GM19351 (cell line): ENCODE measurements at regions not wholly inside any gene's neighbourhood (a gene's known extent, or its start where the extent isn't known, plus 50 kb on each side); places are given as distances from the start of the nearest gene placed in this dataset.
"Not testable (repeated sequence)": the region's sequence is repeated elsewhere in the genome, so short reads cannot be mapped to it uniquely, and the experiment has no call there.

Experiments used
- ATAC-seq: cut with Tn5 transposase; IDR thresholded peaks from one replicate; pipeline ENCODE4 v1.9.1; 2021; ENCODE audit warnings: mild to moderate bottlenecking, moderate library complexity; ENCODE audit not compliant: unreplicated experiment

DNA sequence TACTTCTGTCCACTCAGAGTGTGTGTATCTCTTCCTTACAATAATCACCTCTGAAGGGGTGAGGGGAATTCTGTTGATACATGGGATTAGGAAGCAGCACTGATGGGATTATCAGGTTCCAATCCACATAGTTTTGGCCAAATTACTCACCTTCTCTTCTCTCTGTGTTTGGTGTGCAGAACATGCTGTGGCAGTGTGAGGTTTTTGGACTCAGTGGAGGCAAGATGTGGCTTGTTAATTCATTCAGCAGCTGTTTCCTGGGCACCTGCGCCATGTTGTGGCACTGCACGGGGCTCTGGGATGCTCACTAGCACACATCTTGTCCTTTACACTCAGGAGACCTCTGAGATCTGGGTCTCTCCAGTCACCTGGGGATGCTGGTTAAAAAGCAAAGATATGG is 350.3 kb upstream of the HS6ST1 start:
- no peak for ATAC-seq

- no peak for ATAC-seq
These were observed 351.4 kb upstream of the HS6ST1 start for GRCh38 chr2:128670066-128670465.

GRCh38 chr2:128671981-128672757 is 353.5 kb upstream of the HS6ST1 start:
- ATAC-seq, result not testable (repeated sequence)

DNA sequence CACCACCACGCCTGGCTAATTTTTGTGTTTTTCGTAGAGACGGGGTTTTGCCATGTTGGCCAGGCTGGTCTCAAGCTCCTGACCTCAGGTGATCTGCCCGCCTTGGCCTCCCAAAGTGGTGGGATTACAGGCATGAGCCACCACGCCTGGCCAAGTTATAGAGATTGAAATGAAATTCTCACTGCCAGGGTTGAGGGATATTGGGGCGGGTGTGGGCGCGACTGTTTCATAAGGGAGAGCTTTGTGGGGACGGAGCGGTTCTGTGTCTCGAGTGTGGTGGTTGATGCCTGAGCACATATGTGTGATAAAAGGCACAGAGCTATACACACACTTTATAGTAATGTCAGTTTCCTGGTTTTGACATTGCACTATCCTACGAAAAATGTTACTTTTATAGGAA is 361.0 kb upstream of the HS6ST1 start:
- ATAC-seq, result not testable (repeated sequence)

DNA sequence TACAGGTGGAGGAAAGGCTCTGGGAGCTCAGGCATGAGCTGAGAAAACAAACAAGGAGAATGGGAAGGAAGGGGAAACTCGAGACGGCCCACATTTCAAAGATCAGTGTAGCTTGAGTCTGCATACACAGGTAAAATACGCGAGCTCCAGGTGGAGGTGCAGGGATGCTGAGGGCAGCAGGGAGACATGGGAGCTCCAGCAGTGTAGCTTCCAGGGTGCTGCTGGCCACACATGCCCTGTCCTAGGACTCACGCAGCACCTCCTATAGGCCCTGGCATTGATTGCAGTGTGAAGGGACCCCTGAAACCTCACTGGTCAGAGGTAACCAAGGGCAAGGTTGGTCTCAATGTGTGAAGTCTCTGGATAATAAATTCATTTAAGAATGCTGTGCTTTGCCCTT is 362.8 kb upstream of the HS6ST1 start:
- ATAC-seq, result no peak

- ATAC-seq, result no peak
These were observed 363.6 kb upstream of the HS6ST1 start for GRCh38 chr2:128682266-128682665.

GRCh38 chr2:128682729-128683284 is 364.1 kb upstream of the HS6ST1 start:
- no peak for ATAC-seq

DNA sequence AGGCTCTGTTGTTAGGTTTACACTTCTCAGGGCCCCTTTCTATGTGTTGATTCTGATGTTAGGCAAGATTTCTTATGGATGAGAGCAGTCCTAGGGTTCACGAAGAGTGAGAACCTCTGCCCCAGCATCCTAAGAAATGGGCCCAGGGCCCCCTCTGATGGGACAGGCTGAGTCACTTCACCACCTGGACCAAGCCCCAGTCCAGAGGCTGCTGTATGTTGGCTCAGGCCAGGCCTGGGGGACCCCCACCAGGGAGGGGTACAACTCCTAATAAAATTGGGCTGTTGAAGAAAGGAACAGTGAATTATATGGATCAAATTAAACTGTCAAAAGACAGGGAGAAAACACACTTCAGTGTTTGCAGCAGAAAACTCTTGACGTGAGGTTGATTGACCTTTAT is 365.9 kb upstream of the HS6ST1 start:
- ATAC-seq, result no peak

DNA sequence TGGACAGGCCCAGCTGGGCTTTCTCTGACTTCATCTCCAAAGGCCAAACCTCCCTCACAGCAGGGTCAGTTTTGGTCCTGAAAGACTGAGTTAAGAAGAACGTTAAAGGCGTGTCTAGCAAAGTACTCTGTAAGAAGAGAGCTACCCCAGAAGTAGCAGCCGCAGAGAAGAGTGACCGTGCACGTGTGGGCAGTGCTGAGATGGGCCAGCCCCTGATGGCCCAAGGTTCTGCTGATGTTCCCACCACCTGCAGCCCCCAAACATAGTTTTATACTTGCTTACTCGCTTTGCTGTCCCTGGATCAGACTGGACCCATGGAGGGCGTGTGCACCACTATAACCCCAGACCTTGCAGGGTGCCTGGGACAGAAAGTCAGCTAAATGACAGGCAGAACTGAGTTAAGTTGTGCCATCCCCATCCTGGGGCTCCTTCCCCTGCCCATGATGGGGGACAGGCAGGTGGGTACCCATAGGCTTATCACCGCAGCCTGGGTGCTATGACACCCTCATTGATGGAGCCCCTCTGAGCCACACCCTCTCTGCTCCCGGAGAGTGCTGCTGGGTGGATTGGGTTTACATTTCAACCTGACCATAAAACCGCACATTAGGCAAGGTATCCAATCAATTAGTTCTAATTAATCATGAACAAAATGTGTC is 367.3 kb upstream of the HS6ST1 start:
- ATAC-seq, result no peak

- no peak for ATAC-seq
These were observed 367.8 kb upstream of the HS6ST1 start for GRCh38 chr2:128686497-128686859.

- ATAC-seq, result no peak
These were observed 368.4 kb upstream of the HS6ST1 start for GRCh38 chr2:128686881-128687555.

GRCh38 chr2:128687565-128687964 is 368.9 kb upstream of the HS6ST1 start:
- no peak for ATAC-seq

DNA sequence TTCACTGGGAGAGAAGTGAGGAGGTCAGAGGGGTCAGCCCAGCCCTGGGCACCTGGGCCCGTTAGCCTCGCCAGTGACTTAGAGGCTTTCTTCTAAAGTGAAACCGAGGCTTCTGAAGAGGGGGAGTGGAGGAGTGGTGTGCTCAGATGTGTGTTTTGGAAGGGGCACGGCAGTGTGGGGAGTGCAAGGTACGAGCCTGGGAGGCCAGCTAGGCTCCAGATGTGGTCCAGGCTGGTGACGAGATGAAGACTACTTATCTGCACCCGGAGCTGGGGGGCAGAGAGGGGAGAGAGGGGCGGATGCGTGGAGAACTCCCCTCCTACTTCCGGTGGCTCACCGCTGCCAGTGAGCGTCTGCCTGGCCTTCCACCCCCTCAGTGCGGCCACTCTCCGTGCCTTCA is 371.3 kb upstream of the HS6ST1 start:
- ATAC-seq, result no peak

GRCh38 chr2:128690431-128690830 is 371.8 kb upstream of the HS6ST1 start:
- ATAC-seq, result no peak

DNA sequence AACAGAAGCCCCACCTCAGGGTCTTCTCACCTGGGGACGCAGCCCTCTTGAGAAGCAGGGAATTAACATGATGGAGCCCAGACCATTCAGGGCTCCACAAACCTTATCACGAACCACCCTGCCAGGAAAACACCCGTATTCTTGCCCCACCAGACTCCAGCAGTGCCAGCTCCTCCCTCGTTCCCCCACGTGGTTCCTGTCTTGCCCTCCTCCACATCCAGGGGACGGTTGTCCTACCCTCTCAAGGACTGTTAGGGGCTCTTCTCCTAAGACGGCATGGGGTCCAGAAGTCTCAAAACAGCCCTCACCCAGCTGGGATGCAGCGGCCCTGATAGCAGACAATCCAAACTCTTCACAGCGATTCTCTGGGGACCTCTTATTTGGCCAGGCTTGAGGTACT is 372.2 kb upstream of the HS6ST1 start:
- no peak for ATAC-seq

- ATAC-seq, result no peak
These were observed 372.9 kb upstream of the HS6ST1 start for GRCh38 chr2:128691526-128691925.

GRCh38 chr2:128692895-128693742 is 374.5 kb upstream of the HS6ST1 start:
- ATAC-seq, result no peak

DNA sequence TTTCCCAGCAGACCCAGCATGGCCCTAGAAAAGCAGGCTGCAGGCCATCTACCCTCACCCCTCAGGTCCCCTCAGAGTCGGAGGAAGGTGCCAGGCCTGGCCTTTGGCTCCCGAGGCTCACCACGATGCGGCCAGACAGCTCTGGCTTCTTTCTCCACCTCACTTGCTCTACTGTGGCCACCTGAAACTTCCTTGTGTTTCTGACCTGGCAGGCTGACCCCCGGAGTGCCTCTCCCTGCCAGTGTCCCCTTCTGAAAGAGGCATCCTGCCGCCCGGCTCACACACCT is 375.0 kb upstream of the HS6ST1 start:
- no peak for ATAC-seq

GRCh38 chr2:128695646-128696220 is 377.1 kb upstream of the HS6ST1 start:
- ATAC-seq, result no peak

- no peak for ATAC-seq
These were observed 377.8 kb upstream of the HS6ST1 start for GRCh38 chr2:128696421-128696820.

- no peak for ATAC-seq
These were observed 382.8 kb upstream of the HS6ST1 start for GRCh38 chr2:128701418-128701817.
